GM19043 (cell line): ENCODE measurements at regions not wholly inside any gene's neighbourhood (a gene's known extent, or its start where the extent isn't known, plus 50 kb on each side); places are given as distances from the start of the nearest gene placed in this dataset.
"Not testable (repeated sequence)": the region's sequence is repeated elsewhere in the genome, so short reads cannot be mapped to it uniquely, and the experiment has no call there.

Source experiments
- ATAC-seq: cut with Tn5 transposase; IDR thresholded peaks from one replicate; pipeline ENCODE4 v1.9.1; 2021; ENCODE audit warnings: low read depth; ENCODE audit not compliant: unreplicated experiment

- no peak for ATAC-seq
Measured at GRCh38 chr3:20846066-20846465, 660.1 kb upstream of the SGO1 start.

DNA sequence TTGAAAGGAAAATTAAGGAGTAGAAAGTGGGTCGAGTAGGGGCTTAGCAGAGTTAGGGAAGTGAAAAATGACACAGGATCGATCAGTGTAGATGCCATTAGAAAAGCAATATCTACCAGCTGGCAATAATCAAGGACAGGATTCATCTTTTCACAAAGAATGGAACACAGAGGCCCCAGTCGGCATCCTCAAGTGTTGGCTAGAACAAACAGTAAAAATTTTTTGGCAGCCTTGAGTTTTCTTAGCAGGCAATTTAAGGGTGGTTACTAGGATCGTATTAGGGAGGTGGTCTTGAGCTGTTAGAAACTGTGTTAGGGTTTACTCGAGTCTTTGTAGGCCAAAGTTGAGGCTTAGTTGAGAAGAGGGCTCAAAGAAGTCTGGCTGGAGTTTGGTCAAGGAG, 658.8 kb upstream of the SGO1 start:
- ATAC-seq, result no peak

- ATAC-seq, result no peak
Measured at GRCh38 chr3:20842594-20843436, 656.8 kb upstream of the SGO1 start.

GRCh38 chr3:20842002-20842401, 656.0 kb upstream of the SGO1 start:
- ATAC-seq, result no peak

DNA sequence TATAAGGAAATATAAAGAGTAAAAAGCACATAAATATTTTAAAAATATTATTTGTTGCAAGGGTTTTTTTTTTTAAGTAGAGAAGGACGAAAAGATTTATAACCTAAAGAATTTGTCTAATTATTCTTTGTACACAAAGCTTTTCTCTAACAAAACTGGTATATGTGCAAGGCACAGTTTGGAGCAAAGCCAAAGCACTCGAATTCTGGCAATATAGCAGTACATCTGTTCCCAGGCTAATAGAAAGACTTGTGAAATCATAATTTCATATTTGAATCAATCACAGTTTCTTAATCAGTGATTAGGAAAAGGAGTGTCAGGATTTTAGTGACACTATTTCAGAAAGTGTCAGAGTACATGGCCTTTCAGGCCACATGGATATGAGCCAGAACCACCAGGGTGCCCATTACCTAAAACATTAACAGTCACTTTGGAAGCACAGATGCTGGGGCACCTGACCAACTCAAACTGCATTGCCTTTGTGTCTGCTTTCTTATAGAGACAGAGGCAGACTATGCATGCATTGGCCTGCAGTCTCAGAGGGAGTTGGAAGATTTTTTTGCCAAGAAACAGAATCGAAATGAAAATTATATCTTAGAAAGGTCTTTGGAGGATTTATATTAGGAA, 651.8 kb upstream of the SGO1 start:
- no peak for ATAC-seq

DNA sequence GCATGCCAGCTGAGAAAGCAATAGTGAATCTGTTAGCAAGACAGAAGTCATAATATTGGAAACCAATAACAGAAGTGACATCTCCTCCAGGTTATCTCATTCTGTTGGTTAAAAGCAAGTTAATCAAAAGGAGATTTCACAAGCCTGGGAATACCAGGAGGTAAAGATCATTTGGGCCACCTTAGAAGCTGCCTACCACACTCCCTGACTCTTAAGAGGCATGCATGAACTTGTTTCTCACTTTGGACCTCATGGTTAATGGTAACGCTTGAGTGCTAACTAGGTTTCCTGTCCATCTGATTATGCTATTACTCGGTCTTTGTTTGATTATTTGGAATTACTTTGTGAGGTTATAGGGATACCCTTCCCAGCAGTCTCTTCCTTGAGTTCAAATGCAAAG, 650.8 kb upstream of the SGO1 start:
- ATAC-seq, result no peak

- ATAC-seq, result no peak
Measured at GRCh38 chr3:20832963-20833362, 647.0 kb upstream of the SGO1 start.

DNA sequence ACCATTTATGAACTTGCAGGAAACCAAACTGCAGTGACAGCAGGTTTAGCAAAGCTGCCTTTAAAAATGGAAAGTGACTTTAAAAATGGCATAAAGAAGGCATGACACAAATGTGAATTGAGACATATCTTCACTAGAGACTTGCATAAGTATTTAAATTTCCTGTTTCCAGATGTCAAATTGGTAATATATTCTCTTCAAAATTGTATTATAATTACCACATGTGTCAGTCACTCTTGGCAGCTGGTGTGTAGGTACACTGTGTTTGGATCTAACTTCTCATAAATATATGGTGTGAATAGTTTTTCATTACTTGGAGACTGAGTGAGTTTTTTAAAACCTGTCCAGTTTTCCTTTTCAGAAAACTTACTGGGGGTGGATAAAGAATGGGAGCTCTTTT, 636.2 kb upstream of the SGO1 start:
- ATAC-seq, result no peak

DNA sequence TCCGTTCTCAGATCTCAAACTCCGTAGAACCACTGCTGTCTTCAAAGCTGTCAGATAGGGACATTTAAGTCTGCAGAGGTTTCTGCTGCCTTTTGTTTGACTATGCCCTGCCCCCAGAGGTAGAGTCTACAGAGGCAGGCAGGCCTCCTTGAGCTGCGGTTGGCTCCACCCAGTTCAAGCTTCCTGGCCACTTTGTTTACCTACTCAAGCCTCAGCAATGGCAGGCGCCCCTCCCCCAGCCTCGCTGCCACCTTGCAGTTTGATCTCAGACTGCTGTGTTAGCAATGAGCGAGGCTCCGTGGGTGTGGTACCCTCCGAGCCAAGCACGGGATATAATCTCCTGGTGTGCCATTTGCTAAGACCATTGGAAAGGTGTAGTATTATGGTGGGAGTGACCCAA, 634.9 kb upstream of the SGO1 start:
- not testable (repeated sequence) for ATAC-seq

- ATAC-seq, result no peak
Measured at GRCh38 chr3:20811631-20812030, 625.6 kb upstream of the SGO1 start.

DNA sequence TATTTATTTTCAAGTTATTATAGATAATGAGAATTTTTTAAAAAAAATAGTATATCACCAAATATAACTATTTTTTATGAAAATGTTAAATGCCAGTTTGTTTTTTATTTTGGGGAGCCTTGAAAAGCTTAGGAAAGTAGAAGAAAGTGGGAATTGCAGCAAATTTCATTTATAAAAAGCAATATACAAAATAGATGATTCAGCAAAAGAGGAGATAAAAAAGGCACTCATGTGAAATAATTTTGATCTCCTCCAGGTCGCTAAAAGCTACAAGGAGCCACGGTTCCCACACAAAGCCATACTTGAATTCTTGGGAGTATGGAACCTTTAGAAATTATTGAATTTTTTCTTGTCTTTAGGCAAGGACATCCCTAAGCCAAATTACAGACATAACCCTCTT, 625.0 kb upstream of the SGO1 start:
- no peak for ATAC-seq

GRCh38 chr3:20810555-20810954, 624.5 kb upstream of the SGO1 start:
- no peak for ATAC-seq

GRCh38 chr3:20809356-20809755, 623.4 kb upstream of the SGO1 start:
- ATAC-seq, result no peak

- ATAC-seq, result no peak
Measured at GRCh38 chr3:20808864-20809263, 622.9 kb upstream of the SGO1 start.

DNA sequence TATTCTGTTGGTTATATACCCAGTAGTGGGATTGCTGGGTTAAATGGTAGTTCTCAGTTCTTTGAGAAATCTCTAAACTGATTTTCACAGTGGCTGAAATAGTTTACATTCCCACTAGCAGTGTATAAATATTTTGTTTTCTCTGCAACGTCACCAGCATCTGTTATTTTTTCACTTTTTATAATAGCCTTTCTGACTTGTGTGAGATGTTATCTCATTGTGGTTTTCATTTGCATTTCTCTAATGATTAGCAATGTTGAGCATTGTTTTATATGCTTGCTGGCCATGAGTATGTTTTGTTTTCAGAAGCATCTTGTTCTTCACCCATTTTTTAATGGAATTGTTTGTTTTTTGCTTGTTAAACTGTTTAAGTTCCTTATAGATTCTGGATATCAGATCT, 612.7 kb upstream of the SGO1 start:
- no peak for ATAC-seq

GRCh38 chr3:20787005-20787404, 601.0 kb upstream of the SGO1 start:
- no peak for ATAC-seq

DNA sequence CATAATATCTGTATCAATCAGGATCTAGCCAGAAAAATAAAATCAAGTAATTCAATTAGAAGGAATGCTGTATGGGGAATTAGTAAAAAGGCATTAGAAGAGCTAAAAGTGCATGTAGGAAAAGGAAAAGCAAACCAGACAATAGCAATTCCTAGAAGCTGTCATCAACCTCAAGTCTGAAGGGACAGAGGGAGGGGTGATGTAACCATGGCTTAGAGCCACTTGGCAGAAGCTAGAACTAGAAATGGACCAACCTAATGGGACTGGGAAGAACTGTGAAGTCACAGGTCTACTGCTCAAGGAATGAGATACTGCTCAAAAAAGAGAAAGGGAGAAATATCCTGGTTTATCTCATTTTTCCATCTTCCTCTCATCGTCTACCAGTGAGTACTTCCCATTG, 590.7 kb upstream of the SGO1 start:
- ATAC-seq, result no peak

GRCh38 chr3:20776286-20776685, 590.3 kb upstream of the SGO1 start:
- ATAC-seq, result no peak

DNA sequence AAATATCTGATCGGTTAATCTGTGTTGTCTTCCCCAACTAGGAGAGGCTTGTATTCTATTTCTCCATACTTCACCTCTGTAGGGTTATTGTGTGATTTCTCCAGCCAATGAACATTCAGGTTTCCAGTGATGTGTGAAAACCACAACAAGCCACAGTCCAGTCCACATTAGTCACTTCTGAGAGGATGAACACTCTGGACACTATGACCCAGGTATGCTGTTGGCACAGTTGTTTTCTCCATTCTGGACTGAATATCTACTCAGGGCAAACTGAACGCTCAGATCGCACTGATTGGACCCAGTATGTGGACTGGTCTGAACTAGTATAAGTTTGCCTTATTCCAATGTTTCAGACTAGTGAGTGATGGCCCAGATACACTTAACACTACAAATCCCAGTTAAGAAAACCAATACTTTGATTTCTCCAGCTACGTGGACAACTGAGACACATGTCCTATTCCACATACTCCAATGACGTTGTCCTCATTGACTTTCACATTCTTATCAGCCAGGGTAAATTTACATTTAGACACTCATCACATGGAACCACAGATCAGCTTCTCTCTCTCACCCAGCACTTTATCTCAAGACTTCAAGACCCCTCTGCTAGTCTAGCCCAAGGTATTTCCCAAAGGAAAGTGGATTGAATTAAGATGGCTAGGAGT, 587.4 kb upstream of the SGO1 start:
- no peak for ATAC-seq

DNA sequence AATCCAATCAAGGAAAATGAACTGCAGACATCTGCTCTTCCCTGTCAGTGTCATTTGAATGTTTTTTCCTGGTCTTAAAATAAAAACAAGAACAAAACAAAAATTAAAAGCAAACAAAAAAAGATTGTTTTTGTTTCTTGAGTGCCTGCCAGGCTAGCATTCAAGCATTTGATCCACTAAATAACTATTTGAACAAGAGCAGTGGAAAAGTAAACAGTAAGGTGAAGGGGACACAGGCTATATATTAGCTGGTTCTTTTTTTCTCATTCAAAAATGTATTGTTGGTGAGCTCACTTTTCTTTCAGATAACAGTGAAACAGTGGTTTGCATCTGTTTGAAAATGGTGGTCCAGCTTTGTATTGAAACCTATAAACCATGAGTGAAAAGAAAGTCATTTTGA, 586.9 kb upstream of the SGO1 start:
- ATAC-seq, result no peak

DNA sequence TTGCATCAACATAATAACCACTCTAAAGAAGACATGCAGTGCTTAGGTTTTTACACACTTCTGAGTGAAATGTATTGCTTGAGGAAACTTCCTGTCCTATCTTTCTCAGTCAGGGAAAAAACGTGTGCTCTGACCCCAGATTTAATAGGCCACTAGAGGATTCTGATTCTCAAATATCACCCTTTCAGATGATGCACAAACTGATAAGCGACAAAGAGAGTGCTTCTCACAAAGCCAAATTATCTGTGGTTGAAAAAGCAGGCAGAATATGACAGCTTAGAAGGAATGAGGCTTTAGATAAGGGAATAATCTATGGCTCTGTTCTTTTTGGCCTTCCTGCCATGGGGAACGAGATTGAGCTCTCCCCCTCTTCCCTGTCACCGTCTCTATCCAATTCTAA, 583.4 kb upstream of the SGO1 start:
- ATAC-seq, result no peak

GRCh38 chr3:20760981-20761380, 575.0 kb upstream of the SGO1 start:
- ATAC-seq, result no peak
